Epithelial cell of esophagus (primary cell): ENCODE measurements at regions not wholly inside any gene's neighbourhood (a gene's known extent, or its start where the extent isn't known, plus 50 kb on each side); places are given as distances from the start of the nearest gene placed in this dataset.

ENCODE experiments used
- DNase-seq: peaks from one replicate; pipeline ENCODE4 v3.0.0; 2010; ENCODE audit warnings: low read depth
- H3K4me3 ChIP-seq: 2 replicates; pipeline ENCODE4 v1.5.1; 2011; ENCODE audit warnings: mild to moderate bottlenecking, low read length, control low read depth
- TF ChIP-seq, protein P1 (sequence below): IDR thresholded peaks from 2 replicates; pipeline ENCODE4 v1.5.1; 2011; ENCODE audit warnings: low read depth, mild to moderate bottlenecking, low read length, control low read depth, inconsistent platforms; ENCODE audit not compliant: insufficient read depth; ENCODE audit errors: missing control alignments

DNA sequence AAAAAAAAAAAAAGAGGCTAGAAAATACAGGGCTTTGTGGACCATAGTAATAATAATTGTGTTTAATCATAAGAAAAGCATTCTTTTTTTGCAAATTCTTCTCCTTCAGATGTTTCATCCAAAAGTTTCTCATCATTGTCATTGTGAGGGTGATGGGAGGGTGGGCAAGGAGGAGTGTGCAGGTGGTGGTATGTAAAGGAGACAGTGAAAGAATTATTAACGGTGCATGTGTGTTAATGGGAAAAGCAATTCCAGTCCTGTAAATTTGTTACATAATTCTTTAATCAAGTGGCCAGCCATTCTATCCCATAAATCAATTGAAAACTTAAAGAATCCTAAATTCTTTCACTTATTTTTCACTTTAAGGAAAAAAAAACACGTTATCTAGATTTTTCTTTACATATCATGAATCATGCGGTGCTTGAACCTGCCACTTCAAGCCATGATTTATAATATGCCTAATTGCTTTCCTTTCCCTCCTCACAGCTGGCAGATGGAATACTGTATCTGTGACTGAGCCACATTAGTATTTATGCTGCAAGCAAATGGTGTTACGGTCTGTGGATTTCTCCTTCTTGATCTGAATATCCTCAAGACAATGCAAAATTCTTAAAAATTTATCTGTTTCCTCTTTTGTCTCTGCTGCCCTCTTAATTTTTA, 318.5 kb downstream of the JRKL start:
- TF ChIP-seq, protein P1, sequence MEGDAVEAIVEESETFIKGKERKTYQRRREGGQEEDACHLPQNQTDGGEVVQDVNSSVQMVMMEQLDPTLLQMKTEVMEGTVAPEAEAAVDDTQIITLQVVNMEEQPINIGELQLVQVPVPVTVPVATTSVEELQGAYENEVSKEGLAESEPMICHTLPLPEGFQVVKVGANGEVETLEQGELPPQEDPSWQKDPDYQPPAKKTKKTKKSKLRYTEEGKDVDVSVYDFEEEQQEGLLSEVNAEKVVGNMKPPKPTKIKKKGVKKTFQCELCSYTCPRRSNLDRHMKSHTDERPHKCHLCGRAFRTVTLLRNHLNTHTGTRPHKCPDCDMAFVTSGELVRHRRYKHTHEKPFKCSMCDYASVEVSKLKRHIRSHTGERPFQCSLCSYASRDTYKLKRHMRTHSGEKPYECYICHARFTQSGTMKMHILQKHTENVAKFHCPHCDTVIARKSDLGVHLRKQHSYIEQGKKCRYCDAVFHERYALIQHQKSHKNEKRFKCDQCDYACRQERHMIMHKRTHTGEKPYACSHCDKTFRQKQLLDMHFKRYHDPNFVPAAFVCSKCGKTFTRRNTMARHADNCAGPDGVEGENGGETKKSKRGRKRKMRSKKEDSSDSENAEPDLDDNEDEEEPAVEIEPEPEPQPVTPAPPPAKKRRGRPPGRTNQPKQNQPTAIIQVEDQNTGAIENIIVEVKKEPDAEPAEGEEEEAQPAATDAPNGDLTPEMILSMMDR = no peak
- no peak for DNase-seq
- H3K4me3 ChIP-seq = no peak overlapping the region

DNA sequence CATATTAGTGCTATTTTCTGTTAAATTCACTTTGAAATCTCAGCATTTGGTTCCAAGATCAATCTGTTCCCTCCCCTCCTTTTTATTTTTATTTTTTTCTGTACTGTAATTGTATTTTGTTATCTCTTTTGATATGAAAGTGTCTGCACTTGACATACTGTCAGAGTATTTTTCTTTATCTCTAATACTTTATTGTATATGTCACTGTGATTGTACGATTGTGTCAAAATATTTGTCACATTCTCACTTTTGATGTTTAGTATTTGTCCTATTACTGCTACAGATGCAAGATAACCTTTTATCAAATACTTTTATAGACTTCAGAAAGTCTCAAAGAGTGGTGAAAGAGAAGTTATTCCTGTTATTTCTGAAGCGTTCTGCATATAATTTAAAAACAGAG, 323.5 kb downstream of the JRKL start:
- DNase-seq = no peak
- TF ChIP-seq, protein P1 = no peak
- H3K4me3 ChIP-seq = no peak overlapping the region

DNA sequence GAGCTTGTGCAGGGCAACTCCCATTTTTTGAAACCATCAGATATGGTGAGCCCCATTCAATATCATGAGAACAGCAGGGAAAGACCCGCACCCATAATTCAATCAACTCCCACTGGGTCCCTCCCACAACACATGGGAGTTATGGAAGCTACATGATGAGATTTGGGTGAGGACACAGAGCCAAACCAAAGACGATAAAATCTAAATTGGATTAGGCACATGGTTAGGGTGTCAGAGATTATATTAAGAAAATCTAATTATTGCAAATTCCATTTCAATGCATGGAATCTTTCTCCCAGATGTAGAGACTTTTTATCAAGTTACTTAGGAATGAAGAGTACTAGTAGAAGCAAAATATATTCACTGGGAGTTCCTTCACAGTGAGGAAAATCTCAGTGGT, 324.9 kb downstream of the JRKL start:
- no peak for DNase-seq
- TF ChIP-seq, protein P1 = no peak
- H3K4me3 ChIP-seq = no peak overlapping the region

DNA sequence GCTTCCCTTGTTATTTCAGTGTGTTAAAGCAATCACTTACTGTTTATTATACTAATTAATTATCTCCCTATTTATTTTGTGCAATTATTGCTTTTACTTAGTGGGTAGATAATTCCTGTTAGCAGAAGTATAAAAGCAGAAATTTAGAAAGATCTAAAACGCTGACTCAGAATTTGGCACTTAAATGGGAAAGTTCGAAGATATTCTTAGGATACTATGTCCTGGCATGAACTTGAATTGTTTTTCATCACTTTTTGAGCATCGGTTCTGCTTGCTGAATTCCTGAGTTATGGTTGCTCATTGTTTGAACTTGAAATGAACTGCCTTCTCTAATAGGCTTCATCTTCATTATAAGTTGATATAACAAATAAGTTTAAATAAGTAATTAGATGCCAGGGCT, 325.4 kb downstream of the JRKL start:
- peak; percentile 17 for DNase-seq
- H3K4me3 ChIP-seq = no peak overlapping the region
- TF ChIP-seq, protein P1 = no peak

DNA sequence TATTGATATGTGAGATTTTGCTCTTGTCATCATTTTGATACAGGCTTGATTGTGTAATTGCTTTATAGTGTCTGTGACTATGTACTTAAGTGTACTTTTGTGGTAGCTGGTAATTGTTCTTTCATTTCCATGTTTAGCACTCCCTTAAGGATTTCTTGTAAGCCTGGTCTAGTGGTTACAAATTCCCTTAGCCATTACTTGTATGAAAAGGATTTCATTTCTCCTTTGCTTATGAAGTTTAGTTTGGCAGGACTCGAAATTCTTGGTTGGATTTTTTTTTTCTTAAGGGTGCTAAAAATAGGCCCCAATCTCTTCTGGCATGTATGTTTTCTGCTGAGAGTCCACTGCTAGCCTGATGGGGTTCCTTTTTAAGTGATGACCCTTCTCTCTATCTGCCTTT, 346.8 kb downstream of the JRKL start:
- H3K4me3 ChIP-seq = no peak overlapping the region
- TF ChIP-seq, protein P1 = no peak
- DNase-seq = no peak

DNA sequence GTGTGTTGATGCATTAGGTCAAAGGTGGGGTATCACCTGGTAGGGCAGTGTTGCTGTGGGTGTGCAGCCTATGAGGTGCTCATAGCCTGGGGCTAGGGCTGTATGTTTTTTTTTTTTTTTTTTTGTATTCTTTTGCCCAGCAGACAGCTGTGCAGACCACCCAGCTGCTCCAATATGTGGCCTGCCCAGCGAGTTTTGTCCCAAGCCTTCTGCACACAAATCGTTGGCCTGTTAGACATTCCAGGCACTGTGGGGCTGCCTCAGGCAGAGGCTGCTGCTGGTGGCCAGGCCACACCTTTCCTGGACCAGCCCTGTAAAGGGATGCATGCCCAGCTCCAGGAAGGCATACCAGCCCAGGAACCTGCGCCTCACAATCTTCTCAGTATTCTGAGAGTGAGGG, 348.5 kb downstream of the JRKL start:
- no peak overlapping the region for H3K4me3 ChIP-seq
- TF ChIP-seq, protein P1 = no peak
- DNase-seq = no peak

DNA sequence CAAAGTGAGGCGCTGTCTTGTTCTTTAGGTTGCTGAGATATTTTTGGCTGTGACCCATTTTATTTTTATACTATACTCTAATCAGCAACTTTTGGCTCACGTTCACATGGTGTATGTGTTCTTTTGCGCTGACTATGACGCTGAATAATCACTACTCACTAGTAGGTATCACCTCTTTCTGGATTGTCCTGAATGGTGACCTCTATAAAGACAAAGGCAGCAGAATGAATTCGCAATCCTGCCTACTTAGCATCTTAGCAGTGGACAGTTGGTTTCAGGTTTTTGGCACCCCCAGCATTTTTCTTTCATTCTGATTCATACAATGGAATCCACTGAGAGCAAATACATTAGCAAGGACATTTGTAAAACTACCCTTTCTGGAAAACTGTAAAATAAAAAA, 351.3 kb downstream of the JRKL start:
- TF ChIP-seq, protein P1 = no peak
- H3K4me3 ChIP-seq = no peak overlapping the region
- no peak for DNase-seq
